ENCODE measurements at regions not wholly inside any gene's neighbourhood (a gene's known extent, or its start where the extent isn't known, plus 50 kb on each side); places are given as distances from the start of the nearest gene placed in this dataset.

DNA sequence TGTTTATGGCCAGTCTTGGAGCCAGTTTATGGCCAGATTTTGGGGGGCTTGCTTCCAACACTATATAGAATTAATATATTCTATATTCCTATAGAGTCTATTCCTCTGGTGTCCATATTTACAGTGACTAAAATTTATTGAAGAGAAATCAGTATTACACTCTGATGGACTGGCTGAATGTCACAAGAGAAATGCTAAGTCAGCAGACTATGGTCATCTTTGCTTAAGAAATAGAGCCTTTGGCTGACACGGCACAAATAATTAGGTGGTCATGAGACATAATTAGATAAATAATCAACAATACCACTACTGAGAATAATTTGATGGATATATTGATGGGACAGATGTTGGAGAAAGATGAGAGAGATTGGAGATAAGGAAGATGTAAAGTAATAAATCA, 272.9 kb downstream of the SLITRK5 start:
- Histone ChIP-seq H3K18ac (ENCODE audit: low read length) (no peak overlapping the region), H3K36me3 (ENCODE audit: control insufficient read depth in 1 of 2, insufficient read depth in 2 of 2, low read length in 2 of 2) (no peaks in the 10 kb centered on the region), H3K79me1 (ENCODE audit: low read length) (no peaks in the 10 kb centered on the region), H4K8ac (ENCODE audit: low read depth, low read length) (no peak overlapping the region), H2AFZ (ENCODE audit: insufficient read depth, low read length, poor library complexity) (no peak overlapping the region), H2BK120ac (ENCODE audit: insufficient read depth, low read length, poor library complexity) (no peak overlapping the region), H3K4me1 (ENCODE audit: control insufficient read depth in 1 of 2, insufficient read depth in 2 of 2, low read length in 2 of 2) (no peaks in the 10 kb centered on the region), H3K4me3 (ENCODE audit: low read depth, low read length) (no peak overlapping the region), H3K27me3 (ENCODE audit: insufficient read depth, low read length) (no peaks in the 10 kb centered on the region), H3K4ac (ENCODE audit: low read depth, low read length) (no peak overlapping the region), H4K12ac (ENCODE audit: low read depth, low read length) (no peak overlapping the region), H3K9me3 (ENCODE audit: insufficient read depth, low read depth, low read length) (no peaks in the 10 kb centered on the region), H3K23ac (ENCODE audit: low read length) (no peak overlapping the region), H3K9ac (ENCODE audit: low read length) (no peak overlapping the region), H2BK12ac (ENCODE audit: low read length) (no peak overlapping the region), H4K91ac (ENCODE audit: low read depth, low read length) (no peak overlapping the region), H3K79me2 (ENCODE audit: control insufficient read depth, insufficient read depth, low read length, poor library complexity) (no peaks in the 10 kb centered on the region), H3K14ac (ENCODE audit: low read length) (no peak overlapping the region), H3K4me2 (ENCODE audit: low read length) (no peak overlapping the region), H2AK5ac (ENCODE audit: low read length) (no peak overlapping the region), H3K27ac (ENCODE audit: low read depth, low read length) (no peak overlapping the region), H2BK5ac (ENCODE audit: low read depth, low read length, poor library complexity) (no peak overlapping the region)
- no CpG with 5 or more reads among the region's 1 CpG for WGBS (ENCODE audit: extremely low coverage, insufficient coverage, insufficient read length)
- no peak for DNase-seq

DNA sequence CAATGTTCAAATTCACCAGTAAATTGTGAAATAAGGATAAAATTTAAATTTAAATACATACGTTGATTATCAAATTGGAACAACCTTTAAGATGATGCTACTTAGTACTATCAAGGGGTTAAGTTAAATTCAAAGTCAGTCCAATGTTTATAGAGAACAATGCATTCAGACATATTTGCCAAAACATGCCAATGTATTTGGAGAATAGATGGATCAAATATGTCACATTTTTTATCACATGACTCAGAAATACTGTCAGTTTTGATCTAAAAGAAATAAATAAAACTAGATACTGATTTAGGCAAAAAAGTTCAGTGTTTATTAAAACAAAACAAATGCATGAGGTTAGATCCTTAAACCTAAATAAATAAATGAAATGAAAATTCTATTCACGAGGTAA, 281.2 kb downstream of the SLITRK5 start:
- WGBS (ENCODE audit: extremely low coverage, insufficient coverage, insufficient read length), result no CpG with 5 or more reads among the region's 2 CpGs
- Histone ChIP-seq H3K23ac (ENCODE audit: low read length) (no peak overlapping the region), H2AFZ (ENCODE audit: insufficient read depth, low read length, poor library complexity) (no peak overlapping the region), H3K27ac (ENCODE audit: low read depth, low read length) (no peak overlapping the region), H3K9ac (ENCODE audit: low read length) (no peak overlapping the region), H3K4me1 (ENCODE audit: control insufficient read depth in 1 of 2, insufficient read depth in 2 of 2, low read length in 2 of 2) (no peaks in the 10 kb centered on the region), H3K18ac (ENCODE audit: low read length) (no peak overlapping the region), H2BK12ac (ENCODE audit: low read length) (no peak overlapping the region), H4K12ac (ENCODE audit: low read depth, low read length) (no peak overlapping the region), H2BK5ac (ENCODE audit: low read depth, low read length, poor library complexity) (no peak overlapping the region), H3K4me3 (ENCODE audit: low read depth, low read length) (no peak overlapping the region), H3K79me2 (ENCODE audit: control insufficient read depth, insufficient read depth, low read length, poor library complexity) (no peaks in the 10 kb centered on the region), H3K79me1 (ENCODE audit: low read length) (no peaks in the 10 kb centered on the region), H4K91ac (ENCODE audit: low read depth, low read length) (no peak overlapping the region), H3K14ac (ENCODE audit: low read length) (no peak overlapping the region), H3K36me3 (ENCODE audit: control insufficient read depth in 1 of 2, insufficient read depth in 2 of 2, low read length in 2 of 2) (no peaks in the 10 kb centered on the region), H3K9me3 (ENCODE audit: insufficient read depth, low read depth, low read length) (no peaks in the 10 kb centered on the region), H3K4me2 (ENCODE audit: low read length) (no peak overlapping the region), H2AK5ac (ENCODE audit: low read length) (no peak overlapping the region), H3K27me3 (ENCODE audit: insufficient read depth, low read length) (no peaks in the 10 kb centered on the region), H4K8ac (ENCODE audit: low read depth, low read length) (no peak overlapping the region), H2BK120ac (ENCODE audit: insufficient read depth, low read length, poor library complexity) (no peak overlapping the region), H3K4ac (ENCODE audit: low read depth, low read length) (no peak overlapping the region)
- no peak for DNase-seq

DNA sequence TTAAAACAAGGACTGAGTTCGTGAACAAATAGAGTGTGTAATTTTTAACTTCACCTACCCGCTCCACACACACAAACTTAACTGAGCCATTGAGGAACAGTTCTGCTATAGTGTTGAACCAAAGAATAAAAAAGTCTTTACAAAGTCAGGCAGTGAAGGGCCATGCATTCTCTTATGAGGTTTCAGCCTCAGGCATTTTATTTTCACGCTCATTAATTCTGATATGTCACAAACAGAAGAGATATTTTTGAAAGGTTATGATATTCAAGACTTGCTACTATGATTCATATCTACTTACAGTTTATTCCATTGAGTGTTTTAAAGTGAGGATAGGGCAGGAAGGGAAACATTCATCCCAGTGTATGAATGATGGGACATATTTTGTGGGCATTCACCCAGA, 282.2 kb downstream of the SLITRK5 start:
- H3K9ac ChIP-seq (ENCODE audit: low read length), result no peak overlapping the region
- H4K91ac ChIP-seq (ENCODE audit: low read depth, low read length), result no peak overlapping the region
- no peak overlapping the region for H3K27ac ChIP-seq (ENCODE audit: low read depth, low read length)
- H3K4me3 ChIP-seq (ENCODE audit: low read depth, low read length), result no peak overlapping the region
- H3K23ac ChIP-seq (ENCODE audit: low read length), result no peak overlapping the region
- H2BK12ac ChIP-seq (ENCODE audit: low read length), result no peak overlapping the region
- H3K4me1 ChIP-seq (ENCODE audit: control insufficient read depth in 1 of 2, insufficient read depth in 2 of 2, low read length in 2 of 2), result no peaks in the 10 kb centered on the region
- no peak overlapping the region for H4K12ac ChIP-seq (ENCODE audit: low read depth, low read length)
- H3K9me3 ChIP-seq (ENCODE audit: insufficient read depth, low read depth, low read length), result no peaks in the 10 kb centered on the region
- H3K14ac ChIP-seq (ENCODE audit: low read length), result no peak overlapping the region
- no peak for DNase-seq
- H2AK5ac ChIP-seq (ENCODE audit: low read length), result no peak overlapping the region
- no peak overlapping the region for H2AFZ ChIP-seq (ENCODE audit: insufficient read depth, low read length, poor library complexity)
- H3K36me3 ChIP-seq (ENCODE audit: control insufficient read depth in 1 of 2, insufficient read depth in 2 of 2, low read length in 2 of 2), result no peaks in the 10 kb centered on the region
- no peak overlapping the region for H2BK120ac ChIP-seq (ENCODE audit: insufficient read depth, low read length, poor library complexity)
- no peak overlapping the region for H2BK5ac ChIP-seq (ENCODE audit: low read depth, low read length, poor library complexity)
- no peak overlapping the region for H4K8ac ChIP-seq (ENCODE audit: low read depth, low read length)
- H3K79me2 ChIP-seq (ENCODE audit: control insufficient read depth, insufficient read depth, low read length, poor library complexity), result no peaks in the 10 kb centered on the region
- H3K4ac ChIP-seq (ENCODE audit: low read depth, low read length), result no peak overlapping the region
- H3K79me1 ChIP-seq (ENCODE audit: low read length), result no peaks in the 10 kb centered on the region
- no CpG with 5 or more reads among the region's 3 CpGs for WGBS (ENCODE audit: extremely low coverage, insufficient coverage, insufficient read length)
- H3K18ac ChIP-seq (ENCODE audit: low read length), result no peak overlapping the region
- no peak overlapping the region for H3K4me2 ChIP-seq (ENCODE audit: low read length)
- H3K27me3 ChIP-seq (ENCODE audit: insufficient read depth, low read length), result no peaks in the 10 kb centered on the region

DNA sequence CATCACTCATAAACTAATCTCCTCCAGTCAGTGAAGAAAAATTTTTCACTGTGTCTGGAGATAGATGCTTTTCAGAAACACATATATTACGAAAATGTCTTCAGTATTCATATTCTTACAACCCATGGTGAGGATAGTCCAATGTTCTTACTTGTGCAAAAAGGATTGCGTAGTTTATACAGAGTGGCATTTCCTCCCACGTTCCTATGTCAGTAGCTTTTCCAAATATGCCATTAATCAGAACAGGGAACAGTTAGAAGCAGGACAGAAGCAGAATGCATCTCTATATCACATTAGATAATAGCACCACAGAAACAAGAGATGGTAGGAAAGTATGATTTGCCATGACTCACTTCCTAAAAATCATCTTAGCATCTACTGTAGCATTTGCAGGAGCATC, 282.9 kb downstream of the SLITRK5 start:
- H4K8ac ChIP-seq (ENCODE audit: low read depth, low read length), result no peak overlapping the region

More for the DNA sequence above, 282.9 kb downstream of the SLITRK5 start:
- Histone ChIP-seq H3K36me3 (ENCODE audit: control insufficient read depth in 1 of 2, insufficient read depth in 2 of 2, low read length in 2 of 2) (no peaks in the 10 kb centered on the region), H4K91ac (ENCODE audit: low read depth, low read length) (no peak overlapping the region), H4K12ac (ENCODE audit: low read depth, low read length) (no peak overlapping the region), H3K9me3 (ENCODE audit: insufficient read depth, low read depth, low read length) (no peaks in the 10 kb centered on the region), H3K27ac (ENCODE audit: low read depth, low read length) (no peak overlapping the region), H3K79me2 (ENCODE audit: control insufficient read depth, insufficient read depth, low read length, poor library complexity) (no peaks in the 10 kb centered on the region), H2BK5ac (ENCODE audit: low read depth, low read length, poor library complexity) (no peak overlapping the region), H2AFZ (ENCODE audit: insufficient read depth, low read length, poor library complexity) (no peak overlapping the region), H3K4ac (ENCODE audit: low read depth, low read length) (no peak overlapping the region), H3K14ac (ENCODE audit: low read length) (no peak overlapping the region), H3K4me1 (ENCODE audit: control insufficient read depth in 1 of 2, insufficient read depth in 2 of 2, low read length in 2 of 2) (no peaks in the 10 kb centered on the region), H3K27me3 (ENCODE audit: insufficient read depth, low read length) (no peaks in the 10 kb centered on the region), H3K9ac (ENCODE audit: low read length) (no peak overlapping the region), H3K18ac (ENCODE audit: low read length) (no peak overlapping the region), H2BK12ac (ENCODE audit: low read length) (no peak overlapping the region), H2BK120ac (ENCODE audit: insufficient read depth, low read length, poor library complexity) (no peak overlapping the region), H2AK5ac (ENCODE audit: low read length) (no peak overlapping the region), H3K4me2 (ENCODE audit: low read length) (no peak overlapping the region), H3K79me1 (ENCODE audit: low read length) (no peaks in the 10 kb centered on the region), H3K23ac (ENCODE audit: low read length) (no peak overlapping the region), H3K4me3 (ENCODE audit: low read depth, low read length) (no peak overlapping the region)
- DNase-seq, result no peak
- WGBS (ENCODE audit: extremely low coverage, insufficient coverage, insufficient read length), result no CpG with 5 or more reads among the region's 3 CpGs

Data from trophoblast cell (in vitro differentiated cells and primary cell).